CD4-positive, alpha-beta T cell (primary cell): ENCODE measurements at regions not wholly inside any gene's neighbourhood (a gene's known extent, or its start where the extent isn't known, plus 50 kb on each side); places are given as distances from the start of the nearest gene placed in this dataset.

ENCODE experiments used
- ATAC-seq: fragments of 200-7000 bp; cut with Tn5 transposase; one replicate; pipeline ENCODE4 v1.10.0; 2022; ENCODE audit warnings: mild to moderate bottlenecking; ENCODE audit not compliant: poor library complexity
- CTCF ChIA-PET: fragments of 350-600 bp; sonication (Branson Sonifier 250); formaldehyde crosslinking; loops from one replicate; lab custom pipeline; 2021; ENCODE audit warnings: antibody characterized with exemption, inconsistent platforms; lab: Charles Lee
- POLR2A ChIA-PET: fragments of 350-600 bp; sonication (Branson Sonifier 250); formaldehyde crosslinking; loops from one replicate; lab custom pipeline; 2021; ENCODE audit warnings: antibody characterized with exemption, inconsistent platforms; lab: Charles Lee
- DNase-seq, 14 experiments: peaks; one replicate each; pipeline ENCODE4 v3.0.0-alpha.2; 2013 to 2020; ENCODE audit warnings: mixed read lengths in 2 of 14
- H3K27ac ChIP-seq, 2 donors: one replicate each; pipeline versions ENCODE4 v1.5.1 to v1.7.0; 2013; ENCODE audit warnings: low read length in 2 of 2, low read depth in 1 of 2, mild to moderate bottlenecking in 1 of 2
- H3K27me3 ChIP-seq, 2 experiments: 1 replicate in 1 of 2; 2 replicates in 1 of 2; pipeline versions ENCODE4 v1.6.1 to v1.7.0; 2013; ENCODE audit warnings: low read length in 2 of 2, control low read depth in 1 of 2, mild to moderate bottlenecking in 1 of 2, moderate library complexity in 1 of 2; ENCODE audit not compliant: insufficient read depth in 2 of 2, control insufficient read depth in 1 of 2
- H3K36me3 ChIP-seq: one replicate; pipeline ENCODE4 v1.6.1; 2013; ENCODE audit warnings: low read length, control low read depth; ENCODE audit not compliant: insufficient read depth
- H3K4me1 ChIP-seq: one replicate; pipeline ENCODE4 v1.6.1; 2013; ENCODE audit warnings: low read length, control low read depth; ENCODE audit not compliant: insufficient read depth
- H3K4me3 ChIP-seq: one replicate; pipeline ENCODE4 v1.5.1; 2013; ENCODE audit warnings: mild to moderate bottlenecking, low read length, moderate library complexity
- H3K9me3 ChIP-seq, 2 experiments: 1 replicate in 1 of 2; 2 replicates in 1 of 2; pipeline versions ENCODE4 v1.6.1 to v1.7.0; 2013; ENCODE audit warnings: low read length in 2 of 2, mild to moderate bottlenecking in 2 of 2, control low read depth in 1 of 2, moderate library complexity in 1 of 2; ENCODE audit not compliant: control insufficient read depth in 1 of 2, insufficient read depth in 1 of 2
- H3K27ac Mint-ChIP-seq: one replicate; pipeline ENCODE4 v1.8.0; 2020; ENCODE audit warnings: mixed read lengths
- H3K27me3 Mint-ChIP-seq: one replicate; pipeline ENCODE4 v1.8.0; 2021; ENCODE audit warnings: mixed read lengths
- H3K36me3 Mint-ChIP-seq: one replicate; pipeline ENCODE4 v1.8.0; 2021; ENCODE audit warnings: low read depth, mixed read lengths
- H3K4me1 Mint-ChIP-seq: one replicate; pipeline ENCODE4 v1.8.0; 2021; ENCODE audit warnings: low read depth, mixed read lengths
- H3K4me3 Mint-ChIP-seq: one replicate; pipeline ENCODE4 v1.8.0; 2020; ENCODE audit warnings: mild to moderate bottlenecking, mixed read lengths
- H3K9me3 Mint-ChIP-seq: one replicate; pipeline ENCODE4 v1.8.0; 2020; ENCODE audit warnings: mixed read lengths
- CTCF ChIP-seq: fragments of 200-600 bp; IDR thresholded peaks from one replicate; pipeline ENCODE4 v1.8.0; 2022; ENCODE audit warnings: antibody characterized with exemption, mild to moderate bottlenecking
- intact Hi-C, 2 experiments: fragments of 100-400 bp; cut with DNase I in 1 of 2; cut with micrococcal nuclease in 1 of 2; formaldehyde crosslinking; loops; one replicate each; pipeline versions ENCODE4 v1.15.1 to v1.9.0; 2023 to 2025; cut with DNase I, micrococcal nuclease

- ChIA-PET POLR2A (no interaction called here), CTCF (no interaction called here)
- Histone ChIP-seq H3K36me3 (no peaks in the 10 kb centered on the region), H3K4me1 (no peaks in the 10 kb centered on the region), H3K9me3 (no peaks in the 10 kb centered on the region), H3K4me3 (no peak overlapping the region), H3K27me3 (no peaks in the 10 kb centered on the region), H3K27ac (no peak overlapping the region)
- Mint-ChIP-seq H3K27ac (no peak overlapping the region), H3K36me3 (no peaks in the 10 kb centered on the region), H3K4me3 (no peak overlapping the region), H3K27me3 (no peaks in the 10 kb centered on the region), H3K9me3 (no peaks in the 10 kb centered on the region), H3K4me1 (no peaks in the 10 kb centered on the region)
- no peak for TF ChIP-seq CTCF
- no peak for ATAC-seq
- intact Hi-C loops: no loop called here
- no peak for DNase-seq
These were observed 98.0 kb upstream of the BCAR3 start for GRCh38 chr1:93779540-93780165.

GRCh38 chr1:93778457-93778856 lies 96.8 kb upstream of the BCAR3 start:
- no peaks in the 10 kb centered on the region for H3K27me3 ChIP-seq
- no peaks in the 10 kb centered on the region for H3K9me3 Mint-ChIP-seq
- intact Hi-C loops: no loop called here
- H3K9me3 ChIP-seq: no peaks in the 10 kb centered on the region
- no peak for ATAC-seq
- H3K4me3 Mint-ChIP-seq: no peak overlapping the region
- POLR2A ChIA-PET: no interaction called here
- no peaks in the 10 kb centered on the region for H3K36me3 ChIP-seq
- no peaks in the 10 kb centered on the region for H3K36me3 Mint-ChIP-seq
- no peaks in the 10 kb centered on the region for H3K4me1 ChIP-seq
- CTCF ChIA-PET: no interaction called here
- no peaks in the 10 kb centered on the region for H3K27me3 Mint-ChIP-seq
- H3K27ac ChIP-seq: no peak overlapping the region
- no peak for TF ChIP-seq CTCF
- DNase-seq: no peak
- H3K4me3 ChIP-seq: no peak overlapping the region
- no peak overlapping the region for H3K27ac Mint-ChIP-seq
- no peaks in the 10 kb centered on the region for H3K4me1 Mint-ChIP-seq

GRCh38 chr1:93777255-93777654 lies 95.6 kb upstream of the BCAR3 start:
- Mint-ChIP-seq H3K4me3 (no peak overlapping the region), H3K27me3 (no peaks in the 10 kb centered on the region), H3K9me3 (no peaks in the 10 kb centered on the region), H3K36me3 (no peaks in the 10 kb centered on the region), H3K4me1 (no peaks in the 10 kb centered on the region), H3K27ac (no peak overlapping the region)
- TF ChIP-seq CTCF: no peak
- Histone ChIP-seq H3K4me3 (no peak overlapping the region), H3K4me1 (no peaks in the 10 kb centered on the region), H3K27me3 (no peaks in the 10 kb centered on the region), H3K27ac (no peak overlapping the region), H3K9me3 (no peaks in the 10 kb centered on the region), H3K36me3 (no peaks in the 10 kb centered on the region)
- ATAC-seq (no peak), DNase-seq (no peak)
- CTCF ChIA-PET: no interaction called here
- POLR2A ChIA-PET: no interaction called here
- intact Hi-C loops: no loop called here
